ENCODE measurements at regions not wholly inside any gene's neighbourhood (a gene's known extent, or its start where the extent isn't known, plus 50 kb on each side); places are given as distances from the start of the nearest gene placed in this dataset.

- ATAC-seq (ENCODE audit: poor library complexity) (no peak), DNase-seq (no peak)
- Mint-ChIP-seq H3K9me3 (no peaks in the 10 kb centered on the region), H3K4me3 (no peak overlapping the region), H3K27ac (no peak overlapping the region), H3K27me3 (no peaks in the 10 kb centered on the region), H3K36me3 (ENCODE audit: low read depth) (no peaks in the 10 kb centered on the region), H3K4me1 (ENCODE audit: low read depth) (no peaks in the 10 kb centered on the region)
- no peaks in the 10 kb centered on the region for H3K9me3 ChIP-seq (ENCODE audit: control insufficient read depth in 1 of 2, insufficient read depth in 1 of 2, low read length in 2 of 2)
- ChIA-PET CTCF (no interaction called here), POLR2A (no interaction called here)
- intact Hi-C loops (cut with DNase I, micrococcal nuclease) = no loop called here
- H3K27ac ChIP-seq (ENCODE audit: low read depth in 1 of 2, low read length in 2 of 2) = no peak overlapping the region
- H3K4me3 ChIP-seq (ENCODE audit: low read length) = no peak overlapping the region
- no peaks in the 10 kb centered on the region for H3K4me1 ChIP-seq (ENCODE audit: insufficient read depth, low read length)
- no peaks in the 10 kb centered on the region for H3K27me3 ChIP-seq (ENCODE audit: control insufficient read depth in 1 of 2, insufficient read depth in 2 of 2, low read length in 2 of 2)
- no peaks in the 10 kb centered on the region for H3K36me3 ChIP-seq (ENCODE audit: insufficient read depth, low read length)
- TF ChIP-seq CTCF (IDR thresholded peaks at IDR 0.05) = no peak
Measured at GRCh38 chr12:23228101-23228500, 603.1 kb downstream of the ETNK1 start.

GRCh38 chr12:23230899-23231298 lies 605.9 kb downstream of the ETNK1 start:
- DNase-seq (no peak), ATAC-seq (ENCODE audit: poor library complexity) (no peak)
- no peaks in the 10 kb centered on the region for H3K36me3 ChIP-seq (ENCODE audit: insufficient read depth, low read length)
- POLR2A ChIA-PET = no interaction called here
- H3K36me3 Mint-ChIP-seq (ENCODE audit: low read depth) = no peaks in the 10 kb centered on the region
- no peaks in the 10 kb centered on the region for H3K27me3 ChIP-seq (ENCODE audit: control insufficient read depth in 1 of 2, insufficient read depth in 2 of 2, low read length in 2 of 2)
- H3K4me1 Mint-ChIP-seq (ENCODE audit: low read depth) = no peaks in the 10 kb centered on the region
- H3K27ac ChIP-seq (ENCODE audit: low read depth in 1 of 2, low read length in 2 of 2) = no peak overlapping the region
- intact Hi-C loops (cut with DNase I, micrococcal nuclease) = loop anchor here in 1 of 2 experiments (10.0 kb wide), 1 partner anchor 1464 kb away; no protein-coding TSS in a partner anchor
- CTCF ChIA-PET = no interaction called here
- H3K9me3 ChIP-seq (ENCODE audit: control insufficient read depth in 1 of 2, insufficient read depth in 1 of 2, low read length in 2 of 2) = no peaks in the 10 kb centered on the region
- no peaks in the 10 kb centered on the region for H3K27me3 Mint-ChIP-seq
- no peak overlapping the region for H3K4me3 ChIP-seq (ENCODE audit: low read length)
- H3K4me1 ChIP-seq (ENCODE audit: insufficient read depth, low read length) = no peaks in the 10 kb centered on the region
- H3K27ac Mint-ChIP-seq = no peak overlapping the region
- H3K4me3 Mint-ChIP-seq = no peak overlapping the region
- no peaks in the 10 kb centered on the region for H3K9me3 Mint-ChIP-seq
- TF ChIP-seq CTCF (IDR thresholded peaks at IDR 0.05) = no peak

- no peaks in the 10 kb centered on the region for H3K36me3 Mint-ChIP-seq (ENCODE audit: low read depth)
- POLR2A ChIA-PET = no interaction called here
Measured at GRCh38 chr12:23236066-23236780, 611.3 kb downstream of the ETNK1 start.

More at GRCh38 chr12:23236066-23236780, 611.3 kb downstream of the ETNK1 start:
- no peak overlapping the region for H3K4me3 Mint-ChIP-seq
- CTCF ChIA-PET = no interaction called here
- ATAC-seq (ENCODE audit: poor library complexity) (no peak), DNase-seq (no peak)
- Histone ChIP-seq H3K36me3 (ENCODE audit: insufficient read depth, low read length) (no peaks in the 10 kb centered on the region), H3K4me1 (ENCODE audit: insufficient read depth, low read length) (no peaks in the 10 kb centered on the region), H3K4me3 (ENCODE audit: low read length) (no peak overlapping the region), H3K27ac (ENCODE audit: low read depth in 1 of 2, low read length in 2 of 2) (no peak overlapping the region), H3K9me3 (ENCODE audit: control insufficient read depth in 1 of 2, insufficient read depth in 1 of 2, low read length in 2 of 2) (no peaks in the 10 kb centered on the region), H3K27me3 (ENCODE audit: control insufficient read depth in 1 of 2, insufficient read depth in 2 of 2, low read length in 2 of 2) (no peaks in the 10 kb centered on the region)
- no peak for TF ChIP-seq CTCF (IDR thresholded peaks at IDR 0.05)
- intact Hi-C loops (cut with DNase I, micrococcal nuclease) = loop anchor here in 1 of 2 experiments (10.0 kb wide), 1 partner anchor 1459 kb away; no protein-coding TSS in a partner anchor
- no peaks in the 10 kb centered on the region for H3K27me3 Mint-ChIP-seq
- H3K4me1 Mint-ChIP-seq (ENCODE audit: low read depth) = no peaks in the 10 kb centered on the region
- H3K27ac Mint-ChIP-seq = no peak overlapping the region
- no peaks in the 10 kb centered on the region for H3K9me3 Mint-ChIP-seq

All from CD4-positive, alpha-beta T cell (primary cell).